Femur (tissue), 1 donor: ENCODE measurements at regions not wholly inside any gene's neighbourhood (a gene's known extent, or its start where the extent isn't known, plus 50 kb on each side); places are given as distances from the start of the nearest gene placed in this dataset.

Experiments used
- DNase-seq: peaks from one replicate; pipeline ENCODE4 v3.0.0-alpha.2; 2017

DNA sequence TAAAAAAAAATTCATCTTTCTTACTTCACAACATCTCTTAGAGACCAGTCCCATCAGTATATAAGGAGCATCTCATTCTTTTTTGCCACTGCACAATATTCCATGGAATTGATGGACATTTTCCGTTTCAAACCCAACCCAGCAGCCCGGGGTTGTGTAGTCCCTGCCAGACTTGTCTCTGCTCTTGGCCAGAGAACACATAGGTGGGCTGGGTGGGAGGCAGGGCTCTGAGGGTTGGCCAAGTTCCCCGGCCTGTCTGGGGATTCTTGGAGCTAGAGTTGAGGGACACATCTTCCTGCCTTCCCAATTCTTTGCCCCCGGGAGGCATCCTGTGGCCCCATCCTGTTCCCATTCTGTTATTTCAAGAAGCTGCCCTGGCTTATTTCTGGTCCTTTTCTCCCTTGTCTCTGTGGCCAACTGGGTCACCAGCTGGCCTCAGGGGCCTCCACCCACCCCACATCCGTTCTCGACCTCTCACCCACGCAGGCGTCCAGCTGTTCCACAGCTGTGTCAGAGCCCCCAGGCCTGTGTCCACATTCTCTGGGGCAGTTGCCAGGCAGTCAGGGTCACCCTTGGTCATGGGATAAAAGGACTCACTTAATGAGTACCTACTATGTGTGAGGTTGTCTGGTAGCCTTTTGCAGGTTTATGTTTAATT lies 52.0 kb upstream of the CCDC63 start:
- DNase-seq: peak; percentile 49

DNA sequence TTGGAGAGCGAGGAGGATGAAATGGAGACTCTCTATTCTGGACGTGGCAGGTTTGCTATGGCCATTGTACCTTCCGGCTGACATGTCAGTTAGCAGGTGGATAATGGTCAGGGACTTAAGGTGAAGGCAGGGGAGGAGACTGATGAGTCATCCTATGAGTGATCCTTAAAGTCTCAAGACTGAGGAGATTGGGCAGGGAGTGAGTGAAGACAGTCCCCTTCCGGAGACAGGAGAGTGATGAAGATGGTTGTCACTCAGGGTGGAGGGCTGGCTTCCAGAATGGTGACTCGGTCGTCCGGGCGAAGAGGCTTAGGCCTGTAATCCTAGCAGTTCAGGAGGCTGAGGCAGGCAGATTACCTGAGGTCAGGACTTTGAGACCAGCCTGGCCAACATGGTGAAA lies 49.8 kb upstream of the CCDC63 start:
- DNase-seq: no peak
